ENCODE measurements at regions not wholly inside any gene's neighbourhood (a gene's known extent, or its start where the extent isn't known, plus 50 kb on each side); places are given as distances from the start of the nearest gene placed in this dataset.
"Not testable (repeated sequence)": the region's sequence is repeated elsewhere in the genome, so short reads cannot be mapped to it uniquely, and the experiment has no call there.

- H3K9ac ChIP-seq (ENCODE audit: low read depth, low read length, poor library complexity); H4K8ac ChIP-seq (ENCODE audit: low read depth, low read length); H3K27me3 ChIP-seq (ENCODE audit: control insufficient read depth in 3 of 3, insufficient read depth in 3 of 3, low read depth in 1 of 3, low read length in 3 of 3); H3K4me3 ChIP-seq (ENCODE audit: low read length in 2 of 2); H2AFZ ChIP-seq (ENCODE audit: low read length); H3K79me1 ChIP-seq (ENCODE audit: low read depth, low read length); H2BK5ac ChIP-seq (ENCODE audit: low read length); H2AK5ac ChIP-seq (ENCODE audit: low read depth, low read length); H3K4ac ChIP-seq (ENCODE audit: low read length); H2BK120ac ChIP-seq (ENCODE audit: low read depth, low read length); H2BK15ac ChIP-seq (ENCODE audit: low read length); DNase-seq (ENCODE audit: low spot score); H2BK12ac ChIP-seq (ENCODE audit: low read length); H4K91ac ChIP-seq (ENCODE audit: low read depth, low read length, poor library complexity); H3K9me3 ChIP-seq (replicated peaks in 1 of 2; ENCODE audit: control insufficient read depth in 2 of 2, insufficient read depth in 1 of 2, low read depth in 1 of 2, low read length in 2 of 2); H3K18ac ChIP-seq (ENCODE audit: low read length); H3K4me2 ChIP-seq (ENCODE audit: insufficient read depth, low read length, poor library complexity, severe bottlenecking); H3K27ac ChIP-seq (replicated peaks; ENCODE audit: low read length); H3K14ac ChIP-seq (ENCODE audit: low read length); H3K23ac ChIP-seq (ENCODE audit: low read depth, low read length, poor library complexity); H3K4me1 ChIP-seq (ENCODE audit: control insufficient read depth in 2 of 2, insufficient read depth in 1 of 2, low read depth in 1 of 2, low read length in 2 of 2); H3K36me3 ChIP-seq (replicated peaks in 1 of 2; ENCODE audit: control insufficient read depth in 2 of 2, insufficient read depth in 2 of 2, low read length in 2 of 2): not testable (repeated sequence)
- no CpG with 5 or more reads among the region's 7 CpGs for WGBS, 2 donors (ENCODE audit: extremely low coverage in 2 of 2, insufficient read length in 2 of 2, insufficient replicate concordance in 1 of 2)
These were observed 54.1 kb upstream of the NBPF9 start for GRCh38 chr1:149157409-149157808.

GRCh38 chr1:149158308-149158707 lies 55.0 kb upstream of the NBPF9 start:
- not testable (repeated sequence) for H2BK15ac ChIP-seq (ENCODE audit: low read length); H3K36me3 ChIP-seq (replicated peaks in 1 of 2; ENCODE audit: control insufficient read depth in 2 of 2, insufficient read depth in 2 of 2, low read length in 2 of 2); H3K27me3 ChIP-seq (ENCODE audit: control insufficient read depth in 3 of 3, insufficient read depth in 3 of 3, low read depth in 1 of 3, low read length in 3 of 3); H3K4me2 ChIP-seq (ENCODE audit: insufficient read depth, low read length, poor library complexity, severe bottlenecking); DNase-seq (ENCODE audit: low spot score); H3K27ac ChIP-seq (replicated peaks; ENCODE audit: low read length); H2AK5ac ChIP-seq (ENCODE audit: low read depth, low read length); H3K18ac ChIP-seq (ENCODE audit: low read length); H3K4ac ChIP-seq (ENCODE audit: low read length); H2BK12ac ChIP-seq (ENCODE audit: low read length); H3K79me1 ChIP-seq (ENCODE audit: low read depth, low read length); H3K9ac ChIP-seq (ENCODE audit: low read depth, low read length, poor library complexity); H3K23ac ChIP-seq (ENCODE audit: low read depth, low read length, poor library complexity); H3K14ac ChIP-seq (ENCODE audit: low read length); H4K8ac ChIP-seq (ENCODE audit: low read depth, low read length); H2BK120ac ChIP-seq (ENCODE audit: low read depth, low read length); H2AFZ ChIP-seq (ENCODE audit: low read length); H3K4me1 ChIP-seq (ENCODE audit: control insufficient read depth in 2 of 2, insufficient read depth in 1 of 2, low read depth in 1 of 2, low read length in 2 of 2); H3K4me3 ChIP-seq (ENCODE audit: low read length in 2 of 2); H2BK5ac ChIP-seq (ENCODE audit: low read length); H3K9me3 ChIP-seq (replicated peaks in 1 of 2; ENCODE audit: control insufficient read depth in 2 of 2, insufficient read depth in 1 of 2, low read depth in 1 of 2, low read length in 2 of 2); H4K91ac ChIP-seq (ENCODE audit: low read depth, low read length, poor library complexity)
- WGBS, 2 donors (ENCODE audit: extremely low coverage in 2 of 2, insufficient read length in 2 of 2, insufficient replicate concordance in 1 of 2): no CpG with 5 or more reads among the region's 3 CpGs

DNA sequence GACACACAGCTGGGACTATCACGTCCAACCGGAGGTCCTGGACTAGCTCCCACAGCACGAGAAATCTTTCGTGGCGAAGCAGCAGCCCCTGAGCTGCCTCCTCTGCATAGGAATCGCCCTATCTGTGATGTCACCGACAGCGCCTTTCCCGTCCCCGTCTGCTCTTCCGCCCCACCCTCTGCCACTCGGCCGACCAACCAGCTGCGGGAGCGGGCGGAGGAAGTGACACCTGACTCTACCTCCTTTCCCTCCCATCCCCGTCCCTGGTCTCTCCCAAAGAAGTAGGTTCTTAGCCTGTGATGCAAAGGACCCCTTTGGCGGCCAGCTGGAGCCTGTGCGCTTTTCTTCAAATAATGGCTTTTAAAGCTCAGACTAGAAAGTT lies 59.7 kb upstream of the NBPF9 start:
- H2AFZ ChIP-seq (ENCODE audit: low read length); H3K4ac ChIP-seq (ENCODE audit: low read length); H3K36me3 ChIP-seq (replicated peaks in 1 of 2; ENCODE audit: control insufficient read depth in 2 of 2, insufficient read depth in 2 of 2, low read length in 2 of 2); H2AK5ac ChIP-seq (ENCODE audit: low read depth, low read length); H3K4me3 ChIP-seq (ENCODE audit: low read length in 2 of 2); H3K9me3 ChIP-seq (replicated peaks in 1 of 2; ENCODE audit: control insufficient read depth in 2 of 2, insufficient read depth in 1 of 2, low read depth in 1 of 2, low read length in 2 of 2); H3K14ac ChIP-seq (ENCODE audit: low read length); H2BK12ac ChIP-seq (ENCODE audit: low read length); H2BK120ac ChIP-seq (ENCODE audit: low read depth, low read length); H4K8ac ChIP-seq (ENCODE audit: low read depth, low read length); H2BK5ac ChIP-seq (ENCODE audit: low read length); H3K27me3 ChIP-seq (ENCODE audit: control insufficient read depth in 3 of 3, insufficient read depth in 3 of 3, low read depth in 1 of 3, low read length in 3 of 3); H3K4me2 ChIP-seq (ENCODE audit: insufficient read depth, low read length, poor library complexity, severe bottlenecking); H3K18ac ChIP-seq (ENCODE audit: low read length); H3K23ac ChIP-seq (ENCODE audit: low read depth, low read length, poor library complexity); H3K27ac ChIP-seq (replicated peaks; ENCODE audit: low read length); H3K4me1 ChIP-seq (ENCODE audit: control insufficient read depth in 2 of 2, insufficient read depth in 1 of 2, low read depth in 1 of 2, low read length in 2 of 2); H4K91ac ChIP-seq (ENCODE audit: low read depth, low read length, poor library complexity); DNase-seq (ENCODE audit: low spot score); H3K79me1 ChIP-seq (ENCODE audit: low read depth, low read length); H2BK15ac ChIP-seq (ENCODE audit: low read length); H3K9ac ChIP-seq (ENCODE audit: low read depth, low read length, poor library complexity): not testable (repeated sequence)
- WGBS, 2 donors (ENCODE audit: extremely low coverage in 2 of 2, insufficient read length in 2 of 2, insufficient replicate concordance in 1 of 2): no CpG with 5 or more reads among the region's 19 CpGs

DNA sequence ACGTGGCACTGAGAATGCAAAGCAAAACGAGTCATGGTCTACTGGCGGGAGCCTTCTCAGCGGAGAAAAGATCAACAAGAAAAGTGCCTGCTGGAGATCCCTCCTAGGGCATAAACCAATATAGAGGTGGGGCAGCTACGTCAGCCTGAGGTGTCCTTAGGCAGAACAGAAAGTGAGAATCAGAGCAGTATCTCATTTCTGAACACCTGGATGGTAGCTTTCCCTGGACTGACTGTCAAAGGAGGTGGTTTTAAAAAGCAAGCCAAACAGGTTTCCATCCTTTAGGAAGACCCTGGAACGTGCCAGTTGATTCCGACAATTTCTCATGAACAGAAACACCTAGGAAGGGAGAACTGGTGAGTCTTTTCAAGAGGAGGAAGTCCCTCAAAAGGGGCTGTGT lies 71.4 kb upstream of the NBPF9 start:
- H3K18ac ChIP-seq (ENCODE audit: low read length); H4K91ac ChIP-seq (ENCODE audit: low read depth, low read length, poor library complexity); H3K27ac ChIP-seq (replicated peaks; ENCODE audit: low read length); H2BK120ac ChIP-seq (ENCODE audit: low read depth, low read length); H2AK5ac ChIP-seq (ENCODE audit: low read depth, low read length); H2BK5ac ChIP-seq (ENCODE audit: low read length); H3K4me2 ChIP-seq (ENCODE audit: insufficient read depth, low read length, poor library complexity, severe bottlenecking); H3K27me3 ChIP-seq (ENCODE audit: control insufficient read depth in 3 of 3, insufficient read depth in 3 of 3, low read depth in 1 of 3, low read length in 3 of 3); H2AFZ ChIP-seq (ENCODE audit: low read length); H3K23ac ChIP-seq (ENCODE audit: low read depth, low read length, poor library complexity); H3K36me3 ChIP-seq (replicated peaks in 1 of 2; ENCODE audit: control insufficient read depth in 2 of 2, insufficient read depth in 2 of 2, low read length in 2 of 2); H3K9ac ChIP-seq (ENCODE audit: low read depth, low read length, poor library complexity); H3K9me3 ChIP-seq (replicated peaks in 1 of 2; ENCODE audit: control insufficient read depth in 2 of 2, insufficient read depth in 1 of 2, low read depth in 1 of 2, low read length in 2 of 2); H2BK15ac ChIP-seq (ENCODE audit: low read length); H3K14ac ChIP-seq (ENCODE audit: low read length); H4K8ac ChIP-seq (ENCODE audit: low read depth, low read length); H3K4me1 ChIP-seq (ENCODE audit: control insufficient read depth in 2 of 2, insufficient read depth in 1 of 2, low read depth in 1 of 2, low read length in 2 of 2); DNase-seq (ENCODE audit: low spot score); H3K4me3 ChIP-seq (ENCODE audit: low read length in 2 of 2); H2BK12ac ChIP-seq (ENCODE audit: low read length); H3K79me1 ChIP-seq (ENCODE audit: low read depth, low read length); H3K4ac ChIP-seq (ENCODE audit: low read length): not testable (repeated sequence)
- no CpG with 5 or more reads among the region's 7 CpGs for WGBS, 2 donors (ENCODE audit: extremely low coverage in 2 of 2, insufficient read length in 2 of 2, insufficient replicate concordance in 1 of 2)
